NCI-H774 (cell line): ENCODE measurements at regions not wholly inside any gene's neighbourhood (a gene's known extent, or its start where the extent isn't known, plus 50 kb on each side); places are given as distances from the start of the nearest gene placed in this dataset.

Source experiments
- DNase-seq: peaks from one replicate; lab custom pipeline; 2025; lab: John Stamatoyannopoulos, UW

- no peak for DNase-seq
Observed at GRCh38 chr10:4775808-4776207, 50.2 kb upstream of the AKR1E2 start.

- DNase-seq = no peak
Observed at GRCh38 chr10:4772202-4772570, 53.8 kb upstream of the AKR1E2 start.

GRCh38 chr10:4771554-4772201, 54.3 kb upstream of the AKR1E2 start:
- no peak for DNase-seq

- no peak for DNase-seq
Observed at GRCh38 chr10:4770801-4771553, 55.0 kb upstream of the AKR1E2 start.

GRCh38 chr10:4768416-4768815, 57.6 kb upstream of the AKR1E2 start:
- DNase-seq = no peak

- DNase-seq = no peak
Observed at GRCh38 chr10:4767033-4767814, 58.8 kb upstream of the AKR1E2 start.

- DNase-seq = no peak
Observed at GRCh38 chr10:4766454-4766853, 59.6 kb upstream of the AKR1E2 start.

- DNase-seq = no peak
Observed at GRCh38 chr10:4765428-4765827, 60.6 kb upstream of the AKR1E2 start.

- DNase-seq = no peak
Observed at GRCh38 chr10:4763960-4764428, 62.0 kb upstream of the AKR1E2 start.

- DNase-seq = no peak
Observed at GRCh38 chr10:4763513-4763912, 62.5 kb upstream of the AKR1E2 start.

GRCh38 chr10:4758256-4758655, 67.8 kb upstream of the AKR1E2 start:
- no peak for DNase-seq

GRCh38 chr10:4755286-4755989, 70.6 kb upstream of the AKR1E2 start:
- DNase-seq = no peak

GRCh38 chr10:4754143-4754542, 71.9 kb upstream of the AKR1E2 start:
- DNase-seq = no peak

GRCh38 chr10:4751211-4751610, 74.8 kb upstream of the AKR1E2 start:
- no peak for DNase-seq

- DNase-seq = no peak
Observed at GRCh38 chr10:4749271-4749574, 76.8 kb upstream of the AKR1E2 start.

GRCh38 chr10:4748491-4749270, 77.3 kb upstream of the AKR1E2 start:
- no peak for DNase-seq

- no peak for DNase-seq
Observed at GRCh38 chr10:4742217-4742616, 83.8 kb upstream of the AKR1E2 start.

GRCh38 chr10:4740471-4740870, 85.5 kb upstream of the AKR1E2 start:
- no peak for DNase-seq

- no peak for DNase-seq
Observed at GRCh38 chr10:4736608-4737007, 89.4 kb upstream of the AKR1E2 start.

GRCh38 chr10:4736183-4736582, 89.8 kb upstream of the AKR1E2 start:
- DNase-seq = no peak

GRCh38 chr10:4733843-4734224, 92.2 kb upstream of the AKR1E2 start:
- no peak for DNase-seq
